ENCODE measurements at regions not wholly inside any gene's neighbourhood (a gene's known extent, or its start where the extent isn't known, plus 50 kb on each side); places are given as distances from the start of the nearest gene placed in this dataset.

DNA sequence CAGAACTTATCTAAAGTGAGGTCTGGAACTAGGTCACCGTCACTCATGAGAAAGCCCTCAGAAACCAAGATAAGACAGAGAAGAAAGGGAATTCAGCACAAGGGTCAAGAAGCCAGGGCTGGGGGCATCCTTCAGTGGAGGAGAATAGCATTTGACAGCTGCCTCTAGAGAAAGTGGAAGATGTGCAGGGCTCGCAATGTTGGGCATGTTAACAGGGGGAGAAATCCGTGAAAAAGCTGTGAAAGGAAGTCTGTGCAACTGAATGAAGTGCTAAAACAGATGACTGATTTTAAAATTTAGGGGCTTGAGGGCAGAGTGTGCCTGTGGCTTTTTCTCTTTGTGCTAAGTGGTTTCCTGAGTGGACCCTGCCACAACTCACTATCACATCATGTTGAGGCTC lies 97.7 kb upstream of the IFNG-AS1 start:
- TF ChIP-seq POLR2A (IDR thresholded peaks at IDR 0.05; ENCODE audit: low read depth, low read length), result no peak
- no peak for TF ChIP-seq TAF1 (IDR thresholded peaks at IDR 0.05; ENCODE audit: low read depth, low read length)
- TF ChIP-seq POLR2AphosphoS5 (IDR thresholded peaks at IDR 0.05; ENCODE audit: low read depth, low read length), result no peak
- no peak for TF ChIP-seq PAX5 (IDR thresholded peaks at IDR 0.05; ENCODE audit: insufficient read depth, low read length, severe bottlenecking)
- TF ChIP-seq POU2F2 (IDR thresholded peaks at IDR 0.05; ENCODE audit: low read depth, low read length), result no peak
- TF ChIP-seq SPI1 (IDR thresholded peaks at IDR 0.05; ENCODE audit: low read depth, low read length), result no peak
